GM10266 (cell line): ENCODE measurements at regions not wholly inside any gene's neighbourhood (a gene's known extent, or its start where the extent isn't known, plus 50 kb on each side); places are given as distances from the start of the nearest gene placed in this dataset.

ENCODE experiments used
- DNase-seq: peaks from one replicate; pipeline ENCODE4 v3.0.0; 2012; ENCODE audit errors: extremely low spot score
- TF ChIP-seq, protein P1 (sequence below): IDR thresholded peaks from 2 replicates; pipeline ENCODE4 v1.5.1; 2012; ENCODE audit warnings: mild to moderate bottlenecking, low read depth; ENCODE audit not compliant: control insufficient read depth, insufficient read depth; ENCODE audit errors: missing control alignments

DNA sequence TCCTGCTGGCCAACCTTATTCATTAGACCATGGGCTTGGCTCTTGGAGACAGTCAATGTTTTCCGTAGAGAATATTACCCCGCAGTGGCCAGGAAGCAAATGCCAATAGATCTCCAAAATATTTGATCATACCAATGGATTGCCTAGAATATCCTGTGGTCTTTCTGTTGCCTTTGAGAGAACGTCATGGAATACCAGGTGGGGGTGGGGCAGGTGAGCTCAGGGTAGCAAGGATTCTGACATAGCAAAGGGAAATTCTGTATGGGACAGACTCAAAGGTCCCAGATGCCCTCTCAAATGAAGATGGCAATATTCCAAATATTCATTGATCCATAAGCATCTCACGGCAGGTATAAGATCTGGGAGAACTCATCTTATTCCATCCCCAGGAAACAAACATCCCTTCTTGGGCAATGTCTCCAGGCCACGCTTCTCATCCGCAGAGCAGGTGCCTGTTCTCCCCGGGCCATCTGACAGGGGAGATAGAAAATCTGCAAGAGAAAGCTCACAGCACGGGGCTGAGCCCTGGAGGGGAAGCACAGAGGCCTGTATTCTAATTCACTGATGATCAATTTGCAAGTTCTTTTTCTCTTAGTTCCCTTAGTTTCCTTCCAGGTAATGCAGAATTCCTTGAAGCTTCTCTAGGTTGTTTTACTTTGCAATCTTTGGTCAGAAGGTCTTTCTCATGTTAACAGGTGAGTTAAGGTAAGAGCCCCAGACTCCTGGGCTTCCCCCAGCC is 69.6 kb upstream of the TSHZ3 start:
- no peak for DNase-seq
- TF ChIP-seq, protein P1, sequence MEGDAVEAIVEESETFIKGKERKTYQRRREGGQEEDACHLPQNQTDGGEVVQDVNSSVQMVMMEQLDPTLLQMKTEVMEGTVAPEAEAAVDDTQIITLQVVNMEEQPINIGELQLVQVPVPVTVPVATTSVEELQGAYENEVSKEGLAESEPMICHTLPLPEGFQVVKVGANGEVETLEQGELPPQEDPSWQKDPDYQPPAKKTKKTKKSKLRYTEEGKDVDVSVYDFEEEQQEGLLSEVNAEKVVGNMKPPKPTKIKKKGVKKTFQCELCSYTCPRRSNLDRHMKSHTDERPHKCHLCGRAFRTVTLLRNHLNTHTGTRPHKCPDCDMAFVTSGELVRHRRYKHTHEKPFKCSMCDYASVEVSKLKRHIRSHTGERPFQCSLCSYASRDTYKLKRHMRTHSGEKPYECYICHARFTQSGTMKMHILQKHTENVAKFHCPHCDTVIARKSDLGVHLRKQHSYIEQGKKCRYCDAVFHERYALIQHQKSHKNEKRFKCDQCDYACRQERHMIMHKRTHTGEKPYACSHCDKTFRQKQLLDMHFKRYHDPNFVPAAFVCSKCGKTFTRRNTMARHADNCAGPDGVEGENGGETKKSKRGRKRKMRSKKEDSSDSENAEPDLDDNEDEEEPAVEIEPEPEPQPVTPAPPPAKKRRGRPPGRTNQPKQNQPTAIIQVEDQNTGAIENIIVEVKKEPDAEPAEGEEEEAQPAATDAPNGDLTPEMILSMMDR: no peak

DNA sequence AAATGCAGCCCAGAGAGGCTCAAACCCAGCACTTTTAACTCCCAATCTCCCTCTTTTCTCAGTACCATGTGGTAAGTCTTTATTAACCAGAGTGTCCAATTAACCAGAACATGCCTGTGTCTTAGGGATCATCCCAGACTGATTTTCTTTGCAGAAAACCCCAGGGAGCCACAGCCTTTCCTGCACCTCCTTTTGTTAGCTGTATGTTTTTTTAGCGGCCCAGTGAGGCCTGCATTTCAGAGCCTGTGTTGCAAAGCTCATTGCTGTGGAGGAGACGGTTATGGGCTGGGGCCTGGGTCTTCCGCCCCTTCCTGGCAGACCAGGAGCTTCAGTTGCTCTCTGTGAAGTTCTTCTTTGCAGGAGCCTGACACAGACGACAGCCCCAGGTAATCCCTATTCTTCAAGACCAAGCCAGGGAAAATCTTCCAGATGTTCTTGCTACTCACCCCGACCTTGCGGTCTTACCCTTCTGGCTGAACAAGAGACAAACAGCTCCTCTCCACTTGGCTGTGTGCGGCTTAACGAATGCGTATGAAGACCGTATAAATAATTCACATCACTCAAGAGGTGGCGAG is 70.7 kb upstream of the TSHZ3 start:
- DNase-seq: no peak
- TF ChIP-seq, protein P1: no peak

DNA sequence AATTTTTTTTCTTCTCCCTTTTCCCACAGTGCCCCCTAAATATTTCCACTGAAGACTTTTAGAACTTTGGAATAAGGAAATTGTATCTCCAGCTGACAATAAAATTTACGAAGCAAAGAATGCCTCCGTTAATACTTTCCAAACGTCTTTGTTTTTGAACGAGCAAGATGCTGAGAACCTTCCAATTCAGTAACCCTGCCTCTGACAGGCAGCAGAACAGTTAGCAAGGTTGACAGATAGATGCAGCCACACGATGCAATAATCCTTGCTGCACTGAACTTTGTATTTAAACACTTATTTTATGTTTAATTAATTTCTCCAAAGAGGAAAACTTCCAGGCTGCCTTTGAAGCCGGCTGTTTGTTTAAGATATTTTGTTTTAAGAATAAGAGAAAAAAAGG is 71.8 kb upstream of the TSHZ3 start:
- no peak for DNase-seq
- TF ChIP-seq, protein P1: no peak

DNA sequence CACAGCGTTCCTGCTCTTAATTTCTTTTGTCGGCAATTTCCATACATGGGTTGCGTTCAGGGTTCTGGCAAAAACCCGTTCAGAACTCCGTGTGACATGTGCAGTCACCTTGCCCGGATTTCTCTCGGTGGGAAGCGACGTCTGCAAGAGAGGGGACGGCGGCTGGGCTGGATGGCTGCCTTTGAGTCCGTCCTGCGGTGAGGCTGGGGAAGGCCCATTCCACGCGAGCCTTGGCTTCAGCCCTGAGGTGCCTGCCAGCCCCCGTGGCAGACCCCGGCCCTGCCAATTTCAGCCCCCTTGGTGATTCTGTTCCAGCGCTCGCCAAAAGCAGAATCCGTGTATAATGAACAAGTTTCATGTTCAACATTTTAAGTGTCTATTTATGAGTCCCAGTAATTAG is 72.6 kb upstream of the TSHZ3 start:
- TF ChIP-seq, protein P1: no peak
- no peak for DNase-seq

DNA sequence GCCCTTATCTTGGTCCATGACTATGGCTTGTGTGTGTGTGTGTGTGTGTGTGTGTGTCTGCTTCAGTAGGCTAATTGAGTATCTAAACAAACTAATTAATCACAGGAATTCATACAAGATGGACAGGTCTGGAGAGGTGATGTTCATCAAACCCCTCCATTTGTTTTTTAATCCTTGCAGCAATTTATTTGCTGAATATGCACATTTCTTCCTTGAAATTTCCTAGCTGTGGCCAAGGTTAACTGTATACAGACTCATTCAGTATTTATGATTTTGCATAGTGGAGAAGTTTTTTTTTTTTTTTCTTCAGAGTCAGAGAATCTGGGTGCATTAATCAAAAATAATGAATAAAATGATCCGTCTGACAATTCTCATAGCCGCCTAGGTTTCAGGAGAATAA is 74.7 kb upstream of the TSHZ3 start:
- no peak for DNase-seq
- TF ChIP-seq, protein P1: no peak

DNA sequence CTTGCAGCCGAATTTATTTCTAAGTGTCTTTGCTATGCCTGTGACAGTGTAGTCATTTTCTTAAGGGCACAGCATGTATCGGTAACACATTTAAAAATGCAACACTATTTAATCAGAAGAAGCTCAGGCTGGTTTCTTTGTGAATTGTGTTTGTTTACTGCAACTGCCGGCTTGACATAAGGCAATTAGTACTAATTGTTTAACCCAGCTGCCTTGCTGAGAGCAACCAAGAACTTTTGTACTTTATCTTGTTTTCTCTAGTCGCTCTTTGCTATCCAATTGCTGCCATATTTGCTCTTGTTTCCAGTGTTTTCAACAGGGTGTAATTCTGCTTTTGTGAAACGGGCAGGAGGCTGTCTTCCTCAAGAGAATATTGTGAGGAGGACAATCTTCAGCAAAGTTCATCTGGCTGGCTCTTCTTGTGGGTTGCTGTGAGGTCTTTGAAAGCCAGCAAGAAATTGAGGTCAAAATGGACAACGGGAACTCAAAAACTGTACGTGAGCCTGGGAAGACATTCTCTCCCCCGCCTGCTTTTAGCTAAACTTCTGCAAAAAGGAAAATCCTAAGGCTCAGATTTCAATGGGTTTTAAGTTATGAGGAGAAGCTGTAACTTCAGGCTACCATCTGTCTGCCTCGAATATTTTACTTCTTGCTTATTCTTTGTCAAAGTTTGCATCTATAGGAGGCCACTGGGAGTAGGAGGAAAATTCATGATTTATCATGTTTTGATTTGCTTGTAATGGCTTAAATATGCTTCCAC is 75.8 kb upstream of the TSHZ3 start:
- TF ChIP-seq, protein P1: no peak
- DNase-seq: no peak

DNA sequence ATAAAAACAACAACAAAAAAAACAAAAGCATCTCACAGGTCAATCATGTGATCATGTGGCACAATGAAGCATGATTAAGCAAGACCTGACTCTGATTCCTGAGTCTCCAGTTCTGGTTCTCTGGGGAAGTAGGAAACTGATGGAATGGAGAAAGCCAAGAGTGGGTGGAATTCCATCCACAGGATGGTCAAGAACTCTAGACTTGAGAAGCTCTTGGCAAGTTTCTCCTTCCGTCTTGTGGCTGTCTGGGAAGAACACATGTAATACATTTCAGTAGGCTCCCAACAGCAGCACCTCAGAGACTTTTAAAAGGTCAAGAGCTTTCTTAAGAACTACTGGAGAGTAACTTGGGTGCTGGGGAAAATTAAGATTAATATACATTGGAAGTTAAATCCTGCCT is 78.6 kb upstream of the TSHZ3 start:
- no peak for DNase-seq
- TF ChIP-seq, protein P1: no peak
